Mucosa of stomach (tissue), 1 donor: ENCODE measurements at regions not wholly inside any gene's neighbourhood (a gene's known extent, or its start where the extent isn't known, plus 50 kb on each side); places are given as distances from the start of the nearest gene placed in this dataset.
"Not testable (repeated sequence)": the region's sequence is repeated elsewhere in the genome, so short reads cannot be mapped to it uniquely, and the experiment has no call there.

Experiments
- H3K27me3 ChIP-seq: one replicate; pipeline ENCODE4 v1.7.0; 2013; ENCODE audit warnings: mild to moderate bottlenecking, low read length; ENCODE audit not compliant: control insufficient read depth, insufficient read depth
- H3K36me3 ChIP-seq: one replicate; pipeline ENCODE4 v1.7.0; 2013; ENCODE audit warnings: low read length; ENCODE audit not compliant: control insufficient read depth, insufficient read depth
- H3K4me1 ChIP-seq: one replicate; pipeline ENCODE4 v1.7.0; 2013; ENCODE audit warnings: mild to moderate bottlenecking, low read length; ENCODE audit not compliant: control insufficient read depth, insufficient read depth
- H3K4me3 ChIP-seq: one replicate; pipeline ENCODE4 v1.7.0; 2013; ENCODE audit warnings: low read length
- H3K9ac ChIP-seq: one replicate; pipeline ENCODE4 v1.7.0; 2013; ENCODE audit warnings: mild to moderate bottlenecking, low read length, moderate library complexity
- H3K9me3 ChIP-seq: one replicate; pipeline ENCODE4 v1.7.0; 2013; ENCODE audit warnings: mild to moderate bottlenecking, low read length, moderate library complexity; ENCODE audit not compliant: control insufficient read depth
- donor health status: Pancreatic carcinoma.

GRCh38 chr12:75790219-75790618 lies 241.4 kb downstream of the PHLDA1 start:
- H3K27me3 ChIP-seq = no peaks in the 10 kb centered on the region
- H3K9me3 ChIP-seq = no peaks in the 10 kb centered on the region
- no peaks in the 10 kb centered on the region for H3K36me3 ChIP-seq
- no peaks in the 10 kb centered on the region for H3K4me1 ChIP-seq
- no peak overlapping the region for H3K9ac ChIP-seq
- no peak overlapping the region for H3K4me3 ChIP-seq

- not testable (repeated sequence) for H3K4me1 ChIP-seq, H3K4me3 ChIP-seq, H3K9me3 ChIP-seq, H3K27me3 ChIP-seq, H3K36me3 ChIP-seq, H3K9ac ChIP-seq
Measured at GRCh38 chr12:75787146-75787545, 244.4 kb downstream of the PHLDA1 start.

GRCh38 chr12:75786070-75786469 lies 245.5 kb downstream of the PHLDA1 start:
- Histone ChIP-seq H3K9ac (no peak overlapping the region), H3K4me3 (no peak overlapping the region), H3K9me3 (no peaks in the 10 kb centered on the region), H3K27me3 (no peaks in the 10 kb centered on the region), H3K36me3 (no peaks in the 10 kb centered on the region), H3K4me1 (no peaks in the 10 kb centered on the region)

GRCh38 chr12:75784591-75784990 lies 247.0 kb downstream of the PHLDA1 start:
- Histone ChIP-seq H3K9ac (no peak overlapping the region), H3K4me3 (no peak overlapping the region), H3K4me1 (no peaks in the 10 kb centered on the region), H3K27me3 (no peaks in the 10 kb centered on the region), H3K9me3 (no peaks in the 10 kb centered on the region), H3K36me3 (no peaks in the 10 kb centered on the region)

- Histone ChIP-seq H3K36me3 (no peaks in the 10 kb centered on the region), H3K9me3 (no peaks in the 10 kb centered on the region), H3K4me1 (no peaks in the 10 kb centered on the region), H3K9ac (no peak overlapping the region), H3K27me3 (no peaks in the 10 kb centered on the region), H3K4me3 (no peak overlapping the region)
Measured at GRCh38 chr12:75783093-75783877, 248.3 kb downstream of the PHLDA1 start.

- H3K36me3 ChIP-seq = no peaks in the 10 kb centered on the region
- no peak overlapping the region for H3K9ac ChIP-seq
- H3K4me3 ChIP-seq = no peak overlapping the region
- no peaks in the 10 kb centered on the region for H3K27me3 ChIP-seq
- no peaks in the 10 kb centered on the region for H3K4me1 ChIP-seq
- H3K9me3 ChIP-seq = no peaks in the 10 kb centered on the region
Measured at GRCh38 chr12:75782069-75782581, 249.5 kb downstream of the PHLDA1 start.

- Histone ChIP-seq H3K4me3 (no peak overlapping the region), H3K9ac (no peak overlapping the region), H3K36me3 (no peaks in the 10 kb centered on the region), H3K4me1 (no peaks in the 10 kb centered on the region), H3K9me3 (no peaks in the 10 kb centered on the region), H3K27me3 (no peaks in the 10 kb centered on the region)
Measured at GRCh38 chr12:75781532-75782046, 250.0 kb downstream of the PHLDA1 start.

- no peaks in the 10 kb centered on the region for H3K4me1 ChIP-seq
- H3K27me3 ChIP-seq = no peaks in the 10 kb centered on the region
- no peak overlapping the region for H3K4me3 ChIP-seq
- H3K36me3 ChIP-seq = no peaks in the 10 kb centered on the region
- no peak overlapping the region for H3K9ac ChIP-seq
- no peaks in the 10 kb centered on the region for H3K9me3 ChIP-seq
Measured at GRCh38 chr12:75779891-75780496, 251.6 kb downstream of the PHLDA1 start.

- H3K9me3 ChIP-seq = no peaks in the 10 kb centered on the region
- H3K36me3 ChIP-seq = no peaks in the 10 kb centered on the region
- H3K4me3 ChIP-seq = no peak overlapping the region
- H3K9ac ChIP-seq = no peak overlapping the region
- no peaks in the 10 kb centered on the region for H3K4me1 ChIP-seq
- no peaks in the 10 kb centered on the region for H3K27me3 ChIP-seq
Measured at GRCh38 chr12:75774261-75775052, 257.1 kb downstream of the PHLDA1 start.

GRCh38 chr12:75773377-75773776 lies 258.2 kb downstream of the PHLDA1 start:
- H3K27me3 ChIP-seq = no peaks in the 10 kb centered on the region
- H3K4me1 ChIP-seq = no peaks in the 10 kb centered on the region
- H3K9me3 ChIP-seq = no peaks in the 10 kb centered on the region
- no peak overlapping the region for H3K9ac ChIP-seq
- no peaks in the 10 kb centered on the region for H3K36me3 ChIP-seq
- no peak overlapping the region for H3K4me3 ChIP-seq

GRCh38 chr12:75771023-75771422 lies 259.6 kb upstream of the KRR1 start:
- Histone ChIP-seq H3K27me3 (no peaks in the 10 kb centered on the region), H3K4me1 (no peaks in the 10 kb centered on the region), H3K9me3 (no peaks in the 10 kb centered on the region), H3K36me3 (no peaks in the 10 kb centered on the region), H3K9ac (no peak overlapping the region), H3K4me3 (no peak overlapping the region)

- Histone ChIP-seq H3K4me3 (no peak overlapping the region), H3K36me3 (no peaks in the 10 kb centered on the region)
Measured at GRCh38 chr12:75767957-75768356, 256.5 kb upstream of the KRR1 start.

More at GRCh38 chr12:75767957-75768356, 256.5 kb upstream of the KRR1 start:
- no peaks in the 10 kb centered on the region for H3K4me1 ChIP-seq
- no peaks in the 10 kb centered on the region for H3K9me3 ChIP-seq
- no peak overlapping the region for H3K9ac ChIP-seq
- no peaks in the 10 kb centered on the region for H3K27me3 ChIP-seq
